Lower leg skin (tissue), 3 donors: ENCODE measurements at regions not wholly inside any gene's neighbourhood (a gene's known extent, or its start where the extent isn't known, plus 50 kb on each side); places are given as distances from the start of the nearest gene placed in this dataset.

Experiments used
- POLR2A ChIP-seq, 2 donors: fragments of 450-650 bp; IDR thresholded peaks; one replicate each; pipeline ENCODE4 v1.6.1; 2016 to 2017; ENCODE audit warnings: antibody characterized with exemption in 2 of 2, mild to moderate bottlenecking in 1 of 2, moderate library complexity in 1 of 2
- TF ChIP-seq, protein P1 (sequence below), 3 donors: fragments of 450-650 bp; IDR thresholded peaks; one replicate each; pipeline ENCODE4 v1.5.1; 2016; ENCODE audit warnings: antibody characterized with exemption in 3 of 3, mild to moderate bottlenecking in 3 of 3, moderate library complexity in 2 of 3

- TF ChIP-seq, protein P1, sequence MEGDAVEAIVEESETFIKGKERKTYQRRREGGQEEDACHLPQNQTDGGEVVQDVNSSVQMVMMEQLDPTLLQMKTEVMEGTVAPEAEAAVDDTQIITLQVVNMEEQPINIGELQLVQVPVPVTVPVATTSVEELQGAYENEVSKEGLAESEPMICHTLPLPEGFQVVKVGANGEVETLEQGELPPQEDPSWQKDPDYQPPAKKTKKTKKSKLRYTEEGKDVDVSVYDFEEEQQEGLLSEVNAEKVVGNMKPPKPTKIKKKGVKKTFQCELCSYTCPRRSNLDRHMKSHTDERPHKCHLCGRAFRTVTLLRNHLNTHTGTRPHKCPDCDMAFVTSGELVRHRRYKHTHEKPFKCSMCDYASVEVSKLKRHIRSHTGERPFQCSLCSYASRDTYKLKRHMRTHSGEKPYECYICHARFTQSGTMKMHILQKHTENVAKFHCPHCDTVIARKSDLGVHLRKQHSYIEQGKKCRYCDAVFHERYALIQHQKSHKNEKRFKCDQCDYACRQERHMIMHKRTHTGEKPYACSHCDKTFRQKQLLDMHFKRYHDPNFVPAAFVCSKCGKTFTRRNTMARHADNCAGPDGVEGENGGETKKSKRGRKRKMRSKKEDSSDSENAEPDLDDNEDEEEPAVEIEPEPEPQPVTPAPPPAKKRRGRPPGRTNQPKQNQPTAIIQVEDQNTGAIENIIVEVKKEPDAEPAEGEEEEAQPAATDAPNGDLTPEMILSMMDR (IDR thresholded peaks at IDR 0.05): no peak
- TF ChIP-seq POLR2A (IDR thresholded peaks at IDR 0.05): no peak
Measured at GRCh38 chr9:107833295-107833694, 343.7 kb upstream of the KLF4 start.
